GM12873 (cell line): ENCODE measurements at regions not wholly inside any gene's neighbourhood (a gene's known extent, or its start where the extent isn't known, plus 50 kb on each side); places are given as distances from the start of the nearest gene placed in this dataset.

Experiments used
- TF ChIP-seq, protein P1 (sequence below): IDR thresholded peaks from 2 replicates; pipeline ENCODE4 v1.5.1; 2012; ENCODE audit warnings: low read depth, mild to moderate bottlenecking, moderate library complexity, low read length, control low read depth; ENCODE audit not compliant: insufficient read depth; ENCODE audit errors: missing control alignments

DNA sequence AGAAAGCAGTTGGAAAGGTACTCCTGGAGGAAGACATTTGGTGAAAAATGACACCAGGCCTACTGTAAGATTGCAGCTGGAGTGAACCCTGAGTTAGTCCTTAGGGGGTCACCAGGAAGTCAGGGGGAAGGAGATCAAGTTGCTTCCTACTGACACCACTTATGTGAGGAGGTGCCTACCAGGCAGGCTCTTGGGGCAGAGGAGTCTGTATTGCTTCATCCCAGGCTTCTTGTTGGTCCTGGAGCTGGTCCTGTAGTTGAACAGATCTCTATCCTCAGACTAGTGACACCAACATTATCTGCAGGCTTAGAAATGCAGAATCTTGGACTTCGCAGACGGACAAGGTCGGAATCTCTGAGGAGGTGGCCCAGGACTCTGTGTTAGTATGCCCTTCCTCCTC lies 116.0 kb upstream of the ARGLU1 start:
- TF ChIP-seq, protein P1, sequence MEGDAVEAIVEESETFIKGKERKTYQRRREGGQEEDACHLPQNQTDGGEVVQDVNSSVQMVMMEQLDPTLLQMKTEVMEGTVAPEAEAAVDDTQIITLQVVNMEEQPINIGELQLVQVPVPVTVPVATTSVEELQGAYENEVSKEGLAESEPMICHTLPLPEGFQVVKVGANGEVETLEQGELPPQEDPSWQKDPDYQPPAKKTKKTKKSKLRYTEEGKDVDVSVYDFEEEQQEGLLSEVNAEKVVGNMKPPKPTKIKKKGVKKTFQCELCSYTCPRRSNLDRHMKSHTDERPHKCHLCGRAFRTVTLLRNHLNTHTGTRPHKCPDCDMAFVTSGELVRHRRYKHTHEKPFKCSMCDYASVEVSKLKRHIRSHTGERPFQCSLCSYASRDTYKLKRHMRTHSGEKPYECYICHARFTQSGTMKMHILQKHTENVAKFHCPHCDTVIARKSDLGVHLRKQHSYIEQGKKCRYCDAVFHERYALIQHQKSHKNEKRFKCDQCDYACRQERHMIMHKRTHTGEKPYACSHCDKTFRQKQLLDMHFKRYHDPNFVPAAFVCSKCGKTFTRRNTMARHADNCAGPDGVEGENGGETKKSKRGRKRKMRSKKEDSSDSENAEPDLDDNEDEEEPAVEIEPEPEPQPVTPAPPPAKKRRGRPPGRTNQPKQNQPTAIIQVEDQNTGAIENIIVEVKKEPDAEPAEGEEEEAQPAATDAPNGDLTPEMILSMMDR: no peak

DNA sequence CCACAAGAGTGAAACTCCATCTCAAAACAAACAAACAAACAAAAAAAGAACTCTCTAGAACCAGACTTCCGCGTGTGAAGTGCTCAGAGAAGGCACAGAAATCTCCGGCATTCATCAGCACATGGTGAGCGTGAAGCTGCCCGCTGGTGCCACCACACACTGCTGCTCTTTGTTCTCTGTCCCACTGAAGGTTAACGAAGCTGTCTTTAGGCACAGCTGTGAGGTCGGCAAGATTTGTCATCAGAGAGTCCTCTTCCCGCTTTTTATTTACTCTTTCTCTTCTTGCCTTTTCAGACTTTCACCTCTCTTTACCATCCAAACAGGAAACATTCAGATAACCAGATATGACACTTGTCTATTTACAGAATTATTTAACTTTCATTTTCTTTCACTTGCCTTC lies 115.2 kb upstream of the ARGLU1 start:
- TF ChIP-seq, protein P1: no peak

DNA sequence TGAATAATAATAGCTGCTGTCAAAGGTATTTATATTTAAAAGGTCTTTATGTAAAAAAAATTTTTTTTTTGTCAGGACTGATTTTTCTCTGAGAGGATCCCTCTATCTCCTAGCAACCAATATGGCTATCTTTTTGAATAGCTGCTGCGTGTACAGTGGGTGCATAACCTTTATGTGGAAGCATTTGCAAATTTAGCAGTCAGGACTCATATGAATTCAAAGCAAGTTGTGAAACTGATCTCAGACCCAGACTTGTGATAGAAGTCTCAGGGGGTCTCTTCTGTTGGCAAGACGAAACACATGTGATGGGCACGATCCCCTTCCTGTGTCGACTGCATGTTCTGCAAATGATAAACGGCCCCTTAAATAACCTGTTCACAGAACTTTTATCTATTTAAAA lies 114.1 kb upstream of the ARGLU1 start:
- TF ChIP-seq, protein P1: no peak

DNA sequence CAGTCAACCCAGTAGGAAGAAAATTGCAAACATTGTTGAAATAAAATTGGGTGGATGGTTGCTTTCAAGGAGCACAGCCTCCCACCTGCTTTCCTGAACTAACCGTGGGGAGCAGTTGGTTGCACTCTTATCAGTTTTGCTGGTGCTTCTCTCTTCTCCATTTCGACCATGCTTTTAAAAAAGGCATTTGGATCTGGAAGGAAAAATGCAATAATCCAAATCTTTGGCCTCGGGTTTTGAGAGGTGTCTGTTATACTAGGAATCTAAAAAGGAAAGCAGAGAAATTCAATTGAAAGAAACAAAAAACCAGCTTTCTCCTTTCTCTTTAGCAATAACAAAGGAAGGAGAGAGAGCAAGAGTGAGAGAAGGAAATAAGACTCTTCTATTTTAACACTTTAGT lies 113.6 kb upstream of the ARGLU1 start:
- TF ChIP-seq, protein P1: no peak

DNA sequence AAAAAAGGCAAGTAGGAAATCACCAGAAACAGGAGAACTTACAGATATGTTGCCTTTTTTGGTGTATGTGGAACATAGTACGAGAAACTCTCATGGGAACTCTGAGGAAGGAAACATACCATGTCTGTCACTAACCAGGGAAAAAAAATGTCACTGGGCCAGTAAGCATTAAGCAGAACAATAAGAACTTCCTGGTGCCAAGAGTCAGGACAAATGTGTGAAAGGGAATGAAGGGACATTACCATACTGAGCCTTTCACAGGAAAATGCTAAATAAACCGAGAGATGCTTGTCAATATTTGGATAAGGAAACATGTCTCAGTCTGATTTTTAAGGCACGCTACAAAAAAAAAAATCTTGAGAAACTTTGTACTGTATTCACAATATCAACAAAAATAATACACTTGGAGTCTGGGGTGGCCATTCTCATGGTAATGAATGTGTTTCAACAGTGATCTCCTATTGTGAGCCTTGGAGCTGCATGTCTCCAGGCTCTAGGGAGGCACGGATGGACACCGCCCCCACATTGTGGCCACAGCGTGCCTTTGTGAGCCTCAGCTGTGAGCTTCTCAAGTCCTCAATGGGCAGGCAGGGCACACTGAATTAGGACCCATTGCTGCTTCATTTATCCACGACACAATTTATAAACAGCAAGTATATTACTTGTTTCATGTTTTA lies 113.0 kb upstream of the ARGLU1 start:
- TF ChIP-seq, protein P1: no peak

DNA sequence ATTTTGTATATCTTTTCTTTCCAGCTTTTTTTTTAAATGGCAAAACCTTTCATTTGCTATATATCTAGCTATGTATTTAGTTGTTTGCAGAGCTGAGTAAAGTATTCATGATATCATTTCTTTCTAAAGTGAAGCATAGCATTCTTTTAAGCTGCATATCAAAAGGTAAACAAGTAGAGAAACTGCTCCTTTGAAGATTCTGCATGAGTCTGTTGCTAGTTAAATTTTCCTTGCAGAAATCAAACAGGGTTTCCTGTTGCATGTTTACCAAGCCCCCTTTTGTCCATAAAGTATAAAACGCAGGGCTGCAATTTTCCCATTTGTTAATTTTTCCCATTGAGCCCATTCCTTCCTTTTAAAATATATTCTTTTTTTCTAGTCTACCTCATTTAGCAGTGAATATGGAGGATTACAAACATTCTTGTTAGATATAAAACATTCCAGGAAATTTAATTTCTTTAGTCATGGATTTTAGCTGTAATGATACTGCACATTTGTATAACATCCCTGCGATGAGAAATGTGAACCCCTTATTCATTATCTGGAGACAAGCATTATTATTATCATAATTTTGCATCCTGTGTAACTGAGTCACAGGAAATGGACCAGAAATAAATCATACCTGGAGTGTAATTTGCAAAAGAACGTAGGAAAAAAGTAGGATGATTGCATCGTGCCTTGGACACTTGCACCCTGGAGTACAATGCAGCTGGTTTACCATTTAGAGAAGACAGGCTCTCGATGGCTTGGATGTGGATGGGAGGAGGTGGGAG lies 110.9 kb upstream of the ARGLU1 start:
- TF ChIP-seq, protein P1: no peak

DNA sequence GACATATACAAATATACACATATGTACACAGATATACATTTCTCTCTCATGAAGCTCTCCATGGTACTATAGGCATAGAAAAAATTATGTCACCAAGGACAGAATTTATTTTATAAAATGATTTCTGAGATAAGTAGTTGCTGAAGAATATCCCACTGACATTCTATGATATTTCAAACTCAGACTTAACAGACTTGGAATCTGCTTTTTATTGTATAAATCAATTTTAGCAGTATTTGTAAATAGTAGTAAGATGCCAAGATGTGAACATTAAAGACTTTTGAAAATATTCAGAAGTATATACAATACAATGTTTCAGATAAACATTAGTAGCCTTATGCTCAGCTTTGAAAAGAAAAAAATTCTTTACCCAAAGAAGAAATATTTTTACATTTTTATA lies 107.4 kb upstream of the ARGLU1 start:
- TF ChIP-seq, protein P1: no peak
